ENCODE measurements at regions not wholly inside any gene's neighbourhood (a gene's known extent, or its start where the extent isn't known, plus 50 kb on each side); places are given as distances from the start of the nearest gene placed in this dataset.
A peak's percentile ranks its signal among the peaks of the same experiment; 100 is the strongest.
"Not testable (repeated sequence)": the region's sequence is repeated elsewhere in the genome, so short reads cannot be mapped to it uniquely, and the experiment has no call there.

DNA sequence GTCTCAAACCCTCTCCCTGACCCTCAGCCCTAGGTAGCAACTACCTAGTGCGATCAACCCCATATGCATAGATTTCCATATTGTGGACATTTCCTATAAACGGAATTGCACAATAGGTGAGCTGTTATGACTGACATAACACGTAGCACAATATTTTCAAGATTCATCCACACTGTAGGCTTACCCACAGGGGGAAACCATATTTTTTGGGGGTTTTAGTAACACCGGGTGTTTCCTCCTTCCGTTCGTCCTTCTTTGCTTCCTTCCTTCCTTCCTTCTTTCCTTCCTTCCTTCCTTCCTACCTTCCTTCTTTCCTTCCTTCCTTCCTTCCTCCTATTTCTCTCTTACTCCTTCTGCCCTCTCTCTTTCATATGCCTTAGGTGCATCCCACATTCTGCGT, 524.2 kb downstream of the CWH43 start:
- H3K4me3 ChIP-seq (ENCODE audit: low read depth, low read length) = not testable (repeated sequence)

DNA sequence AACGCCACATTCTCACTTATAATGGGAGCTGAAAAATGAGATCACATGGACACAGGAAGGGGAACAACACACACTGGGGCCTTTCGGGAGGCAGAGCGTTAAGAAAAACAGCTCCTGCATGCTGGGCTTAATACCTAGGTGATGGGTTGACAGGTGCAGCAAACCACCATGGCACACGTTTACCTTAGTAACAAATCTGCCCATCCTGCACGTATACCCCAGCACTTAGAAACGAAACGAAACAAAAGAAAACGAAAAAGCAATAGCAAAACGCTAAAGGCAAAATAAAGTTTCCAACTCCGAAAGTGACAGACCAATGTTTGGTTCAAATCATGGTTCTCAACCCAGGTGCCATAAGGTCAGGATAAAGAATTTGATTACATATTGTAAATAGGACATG, 525.3 kb downstream of the CWH43 start:
- not testable (repeated sequence) for H3K4me3 ChIP-seq (ENCODE audit: low read depth, low read length)

DNA sequence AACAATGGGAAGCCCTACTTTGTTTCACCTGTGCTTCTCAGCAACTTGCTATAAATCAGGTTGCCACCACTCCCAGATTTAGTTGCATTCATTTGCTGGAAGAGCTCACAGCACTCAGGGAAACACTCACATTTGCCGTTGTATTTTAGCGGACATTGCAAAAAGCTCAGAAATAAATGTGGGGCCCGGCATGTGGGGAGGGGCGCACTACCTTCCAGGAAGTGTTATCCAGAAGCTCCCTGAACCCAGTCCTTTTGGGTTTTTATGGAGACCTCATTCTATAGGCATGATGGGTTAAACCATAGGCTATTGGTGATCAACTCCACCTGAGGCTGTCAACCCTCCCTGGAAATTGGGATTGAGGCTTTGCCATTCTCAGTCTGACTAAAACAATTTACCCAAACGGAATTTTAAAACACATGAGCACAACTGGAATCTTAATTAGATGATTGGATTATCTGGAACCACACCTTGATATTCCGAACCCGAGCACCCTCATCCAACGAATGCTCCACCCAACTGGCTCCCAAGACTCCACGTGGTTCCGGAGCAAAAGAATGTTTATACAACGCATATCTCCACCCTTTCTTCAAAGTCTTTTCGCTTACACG, 525.9 kb downstream of the CWH43 start:
- H3K4me3 ChIP-seq (ENCODE audit: low read depth, low read length) = not testable (repeated sequence)

DNA sequence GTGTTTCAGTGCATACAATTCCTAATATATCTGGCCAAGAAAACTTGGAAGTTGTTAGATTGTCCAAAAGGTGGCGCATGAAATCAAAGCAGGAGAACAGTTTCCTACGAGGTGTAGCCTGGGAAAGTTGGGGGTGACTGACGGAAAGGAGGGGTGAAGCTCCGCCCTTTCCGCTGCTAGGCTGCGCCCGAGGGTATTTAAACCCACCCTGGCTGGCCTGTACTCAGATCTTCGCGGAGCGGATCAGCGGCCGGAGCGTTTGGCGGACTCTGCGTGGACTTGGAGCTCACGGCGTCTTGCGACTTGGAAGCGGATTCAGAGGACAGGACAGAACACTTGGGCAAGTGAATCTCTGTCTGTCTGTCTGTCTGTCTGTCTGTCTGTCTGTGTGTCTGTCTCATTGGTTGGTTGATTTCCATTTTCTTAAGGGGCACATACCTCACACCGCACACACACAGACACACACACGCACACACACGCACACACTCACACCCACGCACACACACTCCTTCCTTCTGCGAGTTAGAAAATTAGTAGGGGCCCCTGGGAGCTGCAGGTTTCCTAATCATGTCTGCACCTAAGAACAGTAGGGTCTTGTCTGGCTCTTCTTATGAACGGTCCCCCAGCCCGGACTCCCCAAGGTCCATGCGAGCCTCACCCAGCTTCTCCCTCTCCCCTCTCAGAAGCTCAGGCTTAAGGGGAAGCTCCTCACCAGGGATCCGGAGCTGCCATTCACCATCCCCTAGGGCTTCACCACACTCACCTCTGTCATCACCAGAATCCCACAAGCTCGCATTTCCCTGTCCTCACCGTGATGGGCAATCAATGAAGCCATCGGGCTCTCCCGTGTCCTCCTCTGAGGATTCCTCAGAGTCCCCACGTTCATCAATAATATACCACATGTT, 526.8 kb downstream of the CWH43 start:
- not testable (repeated sequence) for H3K4me3 ChIP-seq (ENCODE audit: low read depth, low read length)
- peak; percentile 8; the same call in 1 of the 2 replicates for TF ChIP-seq CTCF (IDR thresholded peaks at IDR 0.05; ENCODE audit: borderline replicate concordance, insufficient read depth, low read depth, low read length)

GRCh38 chr4:49513546-49514115, 527.6 kb downstream of the CWH43 start:
- H3K4me3 ChIP-seq (ENCODE audit: low read depth, low read length) = not testable (repeated sequence)

DNA sequence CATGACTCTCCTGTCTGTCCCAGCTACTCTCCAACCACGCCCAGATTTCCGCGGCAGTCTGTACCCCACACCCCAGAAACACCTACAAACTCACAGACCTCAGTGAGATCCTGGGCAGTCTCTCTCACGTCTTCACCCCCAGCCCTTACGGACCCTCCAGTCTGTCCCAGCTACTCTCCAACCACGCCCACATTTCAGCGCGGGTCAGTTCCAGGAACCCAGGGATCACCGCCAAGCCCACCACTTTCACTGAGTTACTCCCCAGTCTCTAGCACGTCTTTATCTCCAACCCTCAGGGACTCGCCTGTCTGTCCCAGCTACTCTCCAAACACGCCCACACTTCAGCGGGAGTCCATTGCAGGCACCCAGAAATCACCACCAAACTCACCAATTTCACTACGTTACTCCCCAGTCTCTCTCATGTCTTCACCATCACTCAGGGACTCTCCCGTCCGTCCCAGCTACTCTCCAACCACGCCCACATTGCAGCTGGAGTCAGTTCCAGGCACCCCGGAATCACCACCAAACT, 528.2 kb downstream of the CWH43 start:
- not testable (repeated sequence) for H3K4me3 ChIP-seq (ENCODE audit: low read depth, low read length)

- not testable (repeated sequence) for H3K4me3 ChIP-seq (ENCODE audit: low read depth, low read length)
Observed at GRCh38 chr4:49514841-49515240, 528.8 kb downstream of the CWH43 start.

DNA sequence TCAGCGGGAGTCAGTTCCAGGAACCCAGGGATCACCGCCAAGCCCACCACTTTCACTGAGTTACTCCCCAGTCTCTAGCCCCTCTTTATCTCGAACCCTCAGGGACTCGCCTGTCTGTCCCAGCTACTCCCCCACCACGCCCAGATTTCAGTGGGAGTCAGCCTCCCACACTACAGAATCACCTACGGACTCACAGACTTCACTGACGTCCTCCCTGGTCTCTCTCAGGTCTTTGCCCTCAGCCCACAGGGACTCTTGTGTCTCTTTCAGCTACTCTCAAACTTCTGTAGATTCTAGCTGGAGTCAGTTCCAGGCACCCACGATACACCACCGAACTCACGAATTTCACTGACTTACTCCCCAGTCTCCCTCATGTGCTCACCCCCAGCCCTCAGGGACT, 529.2 kb downstream of the CWH43 start:
- H3K4me3 ChIP-seq (ENCODE audit: low read depth, low read length) = not testable (repeated sequence)

DNA sequence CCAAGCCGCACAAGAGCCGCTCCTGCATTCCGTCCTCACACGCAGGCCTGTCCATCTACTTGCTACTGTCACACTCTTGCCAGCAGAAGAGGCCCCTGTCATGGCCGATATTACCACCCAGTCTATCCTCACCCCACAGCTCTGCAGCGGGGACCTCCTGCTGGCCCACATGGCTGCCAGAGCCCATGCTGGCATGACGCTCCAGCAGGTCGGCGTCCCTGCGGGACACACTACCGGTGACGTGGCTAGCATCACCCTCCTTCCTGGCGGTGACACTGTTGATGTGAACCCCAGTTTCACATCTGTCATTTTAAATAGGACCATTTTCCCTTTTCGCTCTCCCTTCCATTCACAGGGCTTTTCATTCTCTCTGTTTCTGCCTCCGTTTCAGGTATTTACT, 530.0 kb downstream of the CWH43 start:
- not testable (repeated sequence) for H3K4me3 ChIP-seq (ENCODE audit: low read depth, low read length)

- no peak overlapping the region for H3K4me3 ChIP-seq (ENCODE audit: low read depth, low read length)
- TF ChIP-seq CTCF (IDR thresholded peaks at IDR 0.05; ENCODE audit: borderline replicate concordance, insufficient read depth, low read depth, low read length) = no peak
Observed at GRCh38 chr4:49516796-49517195, 530.7 kb downstream of the CWH43 start.

DNA sequence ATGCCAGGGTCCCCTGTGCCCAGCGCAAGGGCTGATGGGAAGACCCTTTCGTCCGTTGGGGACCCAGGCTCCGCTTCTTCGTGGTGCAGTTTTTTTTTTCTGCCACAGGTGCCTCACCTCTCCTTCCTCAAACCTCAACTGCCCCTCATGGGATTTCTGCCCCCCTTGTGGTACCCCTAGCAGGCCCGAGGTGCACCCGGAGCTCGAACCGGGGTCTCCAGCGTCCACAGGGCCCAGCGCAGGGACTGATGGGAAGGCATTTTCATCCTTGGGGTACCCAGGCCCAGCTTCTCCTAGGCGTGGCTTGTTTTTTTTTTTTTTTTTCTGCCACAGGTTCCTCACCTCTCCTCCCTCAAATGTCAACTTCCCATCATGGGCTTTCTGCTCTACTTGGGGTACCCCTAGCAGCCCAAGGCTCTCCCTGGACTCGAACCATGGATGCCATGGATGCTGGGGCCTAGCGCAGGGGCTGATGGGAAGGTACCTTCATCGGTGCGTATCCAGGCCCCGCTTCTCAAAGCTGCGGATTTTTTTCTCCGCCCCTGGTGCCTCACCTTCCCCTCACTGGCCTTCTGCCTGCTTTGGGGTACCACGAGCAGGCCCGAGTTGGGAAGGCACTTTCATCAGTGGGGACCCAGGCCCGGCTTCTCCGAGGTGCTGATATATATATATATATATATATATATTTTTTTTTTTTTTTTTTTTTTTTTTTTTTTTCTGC, 531.6 kb downstream of the CWH43 start:
- not testable (repeated sequence) for H3K4me3 ChIP-seq (ENCODE audit: low read depth, low read length)

GRCh38 chr4:49519150-49520035, 533.3 kb downstream of the CWH43 start:
- not testable (repeated sequence) for H3K4me3 ChIP-seq (ENCODE audit: low read depth, low read length)

DNA sequence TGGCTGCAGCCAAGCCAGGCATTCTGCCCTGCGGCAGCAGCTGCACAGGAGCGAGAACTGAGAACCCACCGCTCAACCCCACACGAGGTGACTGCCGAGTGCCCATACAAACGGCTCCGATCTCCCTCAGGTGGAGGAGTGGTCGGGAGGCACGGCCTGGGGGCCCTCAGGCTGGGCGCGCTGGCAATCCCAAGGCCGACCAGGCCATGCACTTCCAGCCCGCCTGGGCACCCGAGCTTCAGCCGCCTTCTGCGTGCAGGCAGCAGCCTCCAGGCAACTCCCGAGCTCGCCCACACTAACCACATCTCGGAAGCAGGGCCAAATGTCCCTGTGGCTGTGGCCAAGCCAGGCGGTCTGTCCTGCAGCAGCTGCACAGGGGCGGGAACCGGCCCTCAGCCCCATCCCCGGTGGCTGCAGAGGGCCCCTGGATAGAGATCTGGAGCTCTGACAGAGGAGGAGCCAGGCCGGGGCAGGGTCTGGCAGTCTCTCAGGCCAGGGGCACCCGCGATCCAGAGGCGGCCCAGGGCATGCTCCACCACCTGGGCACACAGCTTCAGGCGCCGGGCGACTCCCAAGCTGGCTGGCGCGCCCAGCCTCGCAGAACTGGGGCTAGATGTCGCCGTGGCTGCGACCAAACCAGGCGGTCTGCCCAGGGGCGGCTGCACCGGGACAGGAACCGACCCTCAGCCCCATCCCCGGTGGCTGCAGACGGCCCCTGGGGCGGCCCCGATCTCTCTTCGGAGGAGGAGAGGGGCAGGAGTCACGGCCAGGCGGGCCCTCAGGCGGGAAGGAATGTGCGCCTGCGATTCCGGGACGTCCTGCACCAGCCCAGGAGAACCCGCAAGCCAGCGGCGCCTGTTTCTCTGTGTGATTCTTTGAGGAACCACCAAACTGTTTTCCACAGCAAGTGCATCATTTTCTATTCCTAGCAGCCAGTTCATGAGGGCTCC, 538.0 kb downstream of the CWH43 start:
- not testable (repeated sequence) for H3K4me3 ChIP-seq (ENCODE audit: low read depth, low read length)

DNA sequence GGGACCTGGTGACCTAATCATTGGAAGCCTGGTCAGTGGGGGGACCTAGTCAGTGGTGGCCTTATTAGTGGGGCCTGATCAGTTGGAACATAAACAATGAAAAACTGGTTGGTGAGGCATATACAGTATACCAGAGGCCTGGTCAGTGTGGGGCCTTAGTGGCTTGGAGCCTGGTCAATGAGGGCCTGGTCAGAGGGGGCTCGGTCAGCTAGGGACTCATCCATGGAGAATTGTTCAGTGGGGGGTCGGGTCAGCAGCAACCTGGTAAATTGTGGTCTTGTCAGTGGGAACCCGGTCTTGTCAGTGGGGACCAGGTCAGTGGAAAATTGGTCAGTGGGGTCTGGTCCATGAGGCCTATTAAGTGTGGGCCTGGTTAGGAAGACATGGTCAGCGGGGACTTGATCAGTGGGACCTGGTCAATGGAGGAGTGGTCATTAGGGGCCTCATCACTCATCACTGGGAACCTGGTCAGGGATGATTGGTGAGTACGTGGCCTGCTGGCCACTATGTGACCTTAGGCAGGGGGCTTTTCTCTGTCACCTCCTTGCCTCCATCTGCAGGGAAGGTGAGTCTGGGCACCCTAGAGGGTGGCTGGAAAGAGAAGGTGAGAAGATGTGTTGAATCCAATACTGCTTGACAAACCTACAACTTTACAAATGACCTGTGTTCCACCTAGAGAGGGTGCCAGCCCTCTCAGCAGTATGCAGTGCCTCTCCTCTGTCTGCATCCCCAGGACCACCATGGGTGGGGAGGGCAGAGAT, 573.0 kb downstream of the CWH43 start:
- H3K4me3 ChIP-seq (ENCODE audit: low read depth, low read length) = not testable (repeated sequence)
